ENCODE measurements at regions not wholly inside any gene's neighbourhood (a gene's known extent, or its start where the extent isn't known, plus 50 kb on each side); places are given as distances from the start of the nearest gene placed in this dataset.
"Not testable (repeated sequence)": the region's sequence is repeated elsewhere in the genome, so short reads cannot be mapped to it uniquely, and the experiment has no call there.

DNA sequence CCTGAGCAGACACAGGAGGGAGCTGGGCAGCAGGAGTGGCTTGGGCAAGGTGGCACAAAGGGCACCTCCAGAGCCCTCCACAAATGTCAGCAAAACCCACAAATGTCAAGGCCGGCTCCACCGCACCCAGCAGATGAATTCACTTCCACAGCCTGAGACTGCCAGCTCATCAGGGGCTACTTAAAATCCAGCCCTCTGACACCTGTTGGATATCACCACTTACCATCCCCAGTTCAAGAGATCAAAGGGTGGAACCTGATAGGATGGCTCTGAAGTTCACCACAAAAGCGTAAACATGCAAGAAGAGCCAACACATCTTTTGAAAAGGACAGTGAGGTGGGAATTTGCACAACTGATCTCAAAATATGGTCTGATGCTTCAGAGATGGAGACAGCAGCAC lies 168.6 kb upstream of the GRK3 start:
- no peak for DNase-seq (ENCODE audit: low read depth)
- no peak overlapping the region for H3K4me3 ChIP-seq (ENCODE audit: low read depth, low read length)
- TF ChIP-seq, protein P1, sequence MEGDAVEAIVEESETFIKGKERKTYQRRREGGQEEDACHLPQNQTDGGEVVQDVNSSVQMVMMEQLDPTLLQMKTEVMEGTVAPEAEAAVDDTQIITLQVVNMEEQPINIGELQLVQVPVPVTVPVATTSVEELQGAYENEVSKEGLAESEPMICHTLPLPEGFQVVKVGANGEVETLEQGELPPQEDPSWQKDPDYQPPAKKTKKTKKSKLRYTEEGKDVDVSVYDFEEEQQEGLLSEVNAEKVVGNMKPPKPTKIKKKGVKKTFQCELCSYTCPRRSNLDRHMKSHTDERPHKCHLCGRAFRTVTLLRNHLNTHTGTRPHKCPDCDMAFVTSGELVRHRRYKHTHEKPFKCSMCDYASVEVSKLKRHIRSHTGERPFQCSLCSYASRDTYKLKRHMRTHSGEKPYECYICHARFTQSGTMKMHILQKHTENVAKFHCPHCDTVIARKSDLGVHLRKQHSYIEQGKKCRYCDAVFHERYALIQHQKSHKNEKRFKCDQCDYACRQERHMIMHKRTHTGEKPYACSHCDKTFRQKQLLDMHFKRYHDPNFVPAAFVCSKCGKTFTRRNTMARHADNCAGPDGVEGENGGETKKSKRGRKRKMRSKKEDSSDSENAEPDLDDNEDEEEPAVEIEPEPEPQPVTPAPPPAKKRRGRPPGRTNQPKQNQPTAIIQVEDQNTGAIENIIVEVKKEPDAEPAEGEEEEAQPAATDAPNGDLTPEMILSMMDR (conservative IDR thresholded peaks at IDR 0.05; ENCODE audit: low read depth, low read length): no peak

DNA sequence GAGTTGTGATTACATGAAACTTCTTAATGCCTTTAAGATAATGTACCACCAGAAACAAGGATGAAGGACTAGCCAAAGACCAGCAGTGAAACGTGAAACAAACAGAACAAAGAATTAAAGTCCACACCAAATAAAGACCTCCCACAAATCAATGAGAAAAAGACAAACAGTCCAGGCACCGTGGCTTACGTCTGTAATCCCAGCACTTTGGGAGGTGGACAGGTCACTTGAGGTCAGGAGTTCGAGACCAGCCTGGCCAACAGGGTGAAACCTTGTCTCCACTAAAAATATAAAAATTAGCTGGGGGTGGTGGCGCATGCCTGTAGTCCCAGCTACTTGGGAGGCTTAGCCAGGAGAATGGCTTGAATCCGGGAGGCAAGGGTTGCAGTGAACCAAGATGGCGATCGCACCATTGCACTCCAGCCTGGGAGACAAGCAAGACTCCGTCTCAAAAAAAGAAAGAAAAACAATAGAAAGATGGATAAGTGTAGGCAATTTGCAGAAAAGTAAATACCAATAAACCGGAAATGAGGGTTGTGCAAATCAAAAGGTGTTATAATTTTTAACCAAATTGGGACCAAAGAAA lies 167.8 kb upstream of the GRK3 start:
- DNase-seq (ENCODE audit: low read depth): no peak
- H3K4me3 ChIP-seq (ENCODE audit: low read depth, low read length): no peak overlapping the region
- TF ChIP-seq, protein P1 (conservative IDR thresholded peaks at IDR 0.05; ENCODE audit: low read depth, low read length): no peak

DNA sequence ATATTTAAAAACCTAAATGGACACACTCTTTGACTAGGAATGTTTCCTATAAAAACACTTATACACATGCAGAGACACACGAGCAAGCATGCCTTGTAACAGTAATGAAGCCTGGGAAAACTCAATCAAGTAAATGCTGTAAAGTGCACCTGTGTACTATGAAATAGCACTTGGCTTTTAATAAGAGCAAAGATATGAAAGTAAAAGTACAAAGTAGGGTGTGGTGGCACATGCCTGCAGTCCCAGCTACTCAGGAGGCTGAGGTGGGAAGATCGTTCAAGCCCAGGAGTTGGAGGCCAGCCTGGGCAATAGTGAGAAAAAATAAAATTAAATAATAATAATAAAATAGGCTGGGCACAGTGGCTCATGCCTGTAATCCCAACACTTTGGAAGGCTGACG lies 166.9 kb upstream of the GRK3 start:
- TF ChIP-seq, protein P1 (conservative IDR thresholded peaks at IDR 0.05; ENCODE audit: low read depth, low read length): no peak
- H3K4me3 ChIP-seq (ENCODE audit: low read depth, low read length): no peak overlapping the region
- DNase-seq (ENCODE audit: low read depth): no peak

DNA sequence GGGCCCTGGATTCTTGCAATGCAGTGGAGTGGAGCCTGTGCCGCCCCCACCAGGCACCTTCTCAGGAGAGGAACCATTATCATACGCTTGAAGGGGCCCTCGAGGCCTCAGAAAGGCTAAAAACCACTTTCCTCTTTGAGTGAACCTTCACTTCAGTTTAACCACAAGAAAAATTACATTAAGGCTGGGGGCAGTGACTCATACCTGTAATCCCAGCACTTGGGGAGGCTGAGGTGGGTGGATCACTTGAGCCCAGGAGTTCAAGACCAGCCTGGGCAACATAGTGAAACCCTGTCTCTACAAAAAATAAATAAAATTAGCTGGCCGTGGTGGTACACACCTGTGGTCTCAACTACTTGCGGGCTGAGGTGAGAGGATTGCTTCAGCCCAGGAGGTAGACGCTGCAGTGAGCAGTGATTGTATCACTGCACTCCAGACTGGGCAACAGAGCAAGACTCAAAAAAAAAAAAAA lies 165.8 kb upstream of the GRK3 start:
- DNase-seq (ENCODE audit: low read depth): peak; percentile 35
- H3K4me3 ChIP-seq (ENCODE audit: low read depth, low read length): not testable (repeated sequence)

DNA sequence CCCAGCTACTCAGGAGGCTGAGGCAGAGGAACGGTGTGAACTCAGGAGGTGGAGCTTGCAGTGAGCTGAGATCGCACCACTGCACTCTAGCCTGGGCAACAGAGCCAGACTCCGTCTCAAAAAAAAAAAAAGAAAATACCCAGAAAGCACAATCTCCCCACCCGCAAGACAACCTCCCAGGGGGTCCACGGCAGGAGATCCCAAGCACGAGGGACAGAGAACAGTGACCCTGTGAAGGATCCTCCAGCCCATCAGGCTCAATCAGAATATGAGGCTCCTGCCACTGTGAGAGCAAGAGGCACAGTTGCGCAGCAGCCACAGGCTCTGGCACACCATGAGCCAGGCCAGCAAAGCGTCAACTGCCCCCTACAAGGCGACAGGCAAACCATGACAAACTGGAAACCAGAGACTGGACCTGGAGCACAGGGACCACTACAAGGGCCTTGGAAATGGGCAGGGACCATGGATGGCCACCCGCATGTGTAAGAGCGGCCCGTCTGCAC lies 164.8 kb upstream of the GRK3 start:
- no peak overlapping the region for H3K4me3 ChIP-seq (ENCODE audit: low read depth, low read length)
- no peak for DNase-seq (ENCODE audit: low read depth)
- TF ChIP-seq, protein P1 (conservative IDR thresholded peaks at IDR 0.05; ENCODE audit: low read depth, low read length): no peak

DNA sequence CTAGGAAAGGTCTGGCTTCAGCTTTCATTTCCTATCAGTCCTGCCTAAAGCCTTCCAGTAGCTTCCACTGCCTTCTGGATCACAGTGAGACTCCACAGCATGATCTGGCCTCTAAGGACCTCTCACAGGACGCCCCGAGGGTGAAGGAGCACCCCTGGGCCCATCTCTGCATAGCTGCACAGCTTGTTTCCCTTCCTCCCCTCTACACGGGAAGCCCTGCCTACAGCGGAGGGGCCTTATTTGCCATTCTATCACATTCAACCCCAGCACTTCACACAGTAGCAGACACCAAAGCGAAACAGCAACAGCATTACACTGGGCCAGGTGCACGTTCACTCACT lies 162.3 kb upstream of the GRK3 start:
- TF ChIP-seq, protein P1 (conservative IDR thresholded peaks at IDR 0.05; ENCODE audit: low read depth, low read length): no peak
- no peak for DNase-seq (ENCODE audit: low read depth)
- peak overlapping the region; percentile 73 for H3K4me3 ChIP-seq (ENCODE audit: low read depth, low read length)

DNA sequence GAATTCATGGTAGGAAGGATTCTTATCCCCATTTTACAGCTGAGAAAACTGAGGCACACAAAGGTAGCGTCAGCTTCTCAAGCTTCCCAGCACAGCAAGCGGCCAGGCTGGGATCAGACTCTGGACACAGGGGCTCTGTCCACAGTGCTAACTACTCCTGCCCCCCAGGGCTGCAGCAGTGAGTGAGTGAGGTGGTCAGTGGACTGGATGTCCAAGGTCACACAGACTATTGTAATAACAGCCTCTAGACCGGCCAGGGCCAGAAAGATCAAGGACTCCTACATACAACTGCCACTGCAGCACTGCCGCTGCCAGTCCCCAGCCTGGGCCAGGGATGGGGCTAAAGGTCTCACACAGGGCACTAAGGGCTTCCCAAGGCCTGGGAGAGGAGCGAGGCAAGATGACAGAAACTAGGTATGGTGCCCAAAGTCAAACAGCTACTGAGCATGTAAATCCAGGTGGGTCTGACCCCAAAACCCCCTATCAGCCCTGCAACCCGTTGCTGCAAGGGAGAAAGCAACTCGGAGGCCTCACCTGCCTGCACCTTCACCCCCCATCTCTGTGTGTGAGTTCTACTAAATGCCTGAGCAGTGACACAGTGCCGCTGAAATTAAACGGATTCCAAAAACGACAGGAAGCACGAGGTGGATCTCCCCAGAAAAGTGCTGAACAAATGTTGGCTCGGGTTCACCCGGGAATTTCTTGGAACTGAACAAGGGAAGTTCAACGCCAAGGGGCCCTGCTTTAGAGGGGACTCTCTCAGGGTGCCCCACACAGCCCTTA lies 161.8 kb upstream of the GRK3 start:
- TF ChIP-seq, protein P1 (conservative IDR thresholded peaks at IDR 0.05; ENCODE audit: low read depth, low read length): no peak
- H3K4me3 ChIP-seq (ENCODE audit: low read depth, low read length): peak overlapping the region; percentile 73
- no peak for DNase-seq (ENCODE audit: low read depth)

All from epithelial cell of proximal tubule (primary cell).